GM12864 (cell line): ENCODE measurements at regions not wholly inside any gene's neighbourhood (a gene's known extent, or its start where the extent isn't known, plus 50 kb on each side); places are given as distances from the start of the nearest gene placed in this dataset.

Experiments
- DNase-seq: peaks from one replicate; pipeline ENCODE4 v3.0.0-alpha.2; 2011; ENCODE audit warnings: low read depth
- H3K4me3 ChIP-seq: 2 replicates; pipeline ENCODE4 v1.5.1; 2011; ENCODE audit warnings: mild to moderate bottlenecking, low read depth, low read length, control low read depth
- CTCF ChIP-seq: IDR thresholded peaks from 2 replicates; pipeline ENCODE4 v1.5.1; 2011; ENCODE audit warnings: low read depth, mild to moderate bottlenecking, moderate library complexity, low read length, control low read depth, inconsistent platforms; ENCODE audit errors: missing control alignments

- TF ChIP-seq CTCF, result no peak
- DNase-seq, result no peak
- no peak overlapping the region for H3K4me3 ChIP-seq
Observed at GRCh38 chr7:67438198-67438882, 441.7 kb downstream of the TYW1 start.

GRCh38 chr7:67438913-67439505, 442.4 kb downstream of the TYW1 start:
- no peak overlapping the region for H3K4me3 ChIP-seq
- no peak for DNase-seq
- no peak for TF ChIP-seq CTCF

DNA sequence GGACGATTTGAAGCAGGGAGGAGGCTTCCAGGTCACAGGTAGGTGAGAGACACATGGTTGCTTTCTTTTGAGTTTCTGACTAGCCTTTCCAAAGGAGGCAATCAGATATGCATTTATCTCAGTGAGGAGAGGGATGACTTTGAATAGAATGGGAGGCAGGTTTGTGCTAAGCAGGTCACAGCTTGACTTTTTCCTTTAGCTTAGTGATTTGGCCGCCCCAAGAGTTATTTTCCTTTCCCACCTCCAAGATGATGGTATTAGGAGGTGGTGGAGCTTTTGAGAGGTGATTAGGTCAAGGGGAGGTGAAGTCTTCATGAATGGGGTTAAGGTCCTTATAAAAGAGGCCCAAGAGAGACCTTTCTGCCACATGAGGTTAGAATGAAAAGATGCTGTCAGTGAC, 443.7 kb downstream of the TYW1 start:
- TF ChIP-seq CTCF, result no peak
- no peak overlapping the region for H3K4me3 ChIP-seq
- no peak for DNase-seq

- H3K4me3 ChIP-seq, result no peak overlapping the region
- no peak for TF ChIP-seq CTCF
- no peak for DNase-seq
Observed at GRCh38 chr7:67445728-67446127, 449.1 kb downstream of the TYW1 start.

DNA sequence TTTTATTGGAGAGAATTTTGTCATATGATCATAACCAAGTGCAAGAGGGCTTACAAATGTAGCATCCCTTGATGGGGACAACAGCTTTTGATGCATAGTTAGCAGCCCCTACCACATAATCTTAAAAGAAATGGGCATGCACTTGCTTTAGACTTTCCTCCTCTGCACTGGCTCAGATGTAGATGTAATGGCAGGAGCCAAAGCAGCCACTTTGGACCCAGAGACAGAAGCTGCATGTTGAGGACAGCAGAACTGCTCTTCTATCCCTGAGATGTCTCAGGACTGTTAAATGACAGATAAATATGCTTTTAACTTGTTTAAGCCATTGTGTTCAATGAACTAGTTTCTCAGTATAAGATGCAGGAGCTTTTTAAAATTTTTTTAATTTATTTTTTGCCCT, 450.7 kb downstream of the TYW1 start:
- no peak for DNase-seq
- H3K4me3 ChIP-seq, result no peak overlapping the region
- no peak for TF ChIP-seq CTCF

GRCh38 chr7:67448271-67448670, 451.6 kb downstream of the TYW1 start:
- no peak overlapping the region for H3K4me3 ChIP-seq
- DNase-seq, result no peak
- no peak for TF ChIP-seq CTCF

DNA sequence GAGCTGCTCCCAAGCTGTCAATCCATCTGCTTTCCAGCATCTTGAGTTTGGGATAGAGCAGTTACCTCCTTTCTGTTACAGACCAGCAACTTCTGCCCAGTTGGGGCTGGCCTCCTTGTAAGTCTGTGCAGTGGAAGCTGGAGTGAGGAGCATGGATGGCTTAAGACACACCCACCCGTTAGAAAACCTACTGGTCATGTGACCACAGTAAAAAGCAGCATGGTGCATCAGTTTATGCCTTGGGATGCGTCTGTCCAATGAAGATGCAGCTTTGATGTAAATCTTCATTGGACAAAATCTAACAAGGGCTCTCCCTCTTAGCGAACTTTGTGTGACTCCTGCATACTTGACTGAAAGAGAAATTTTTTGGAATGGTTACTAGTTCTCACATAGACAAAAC, 453.5 kb downstream of the TYW1 start:
- H3K4me3 ChIP-seq, result no peak overlapping the region
- no peak for DNase-seq
- TF ChIP-seq CTCF, result no peak
